NT2/D1 (cell line): ENCODE measurements at regions not wholly inside any gene's neighbourhood (a gene's known extent, or its start where the extent isn't known, plus 50 kb on each side); places are given as distances from the start of the nearest gene placed in this dataset.
A peak's percentile ranks its signal among the peaks of the same experiment; 100 is the strongest.

Experiments
- DNase-seq: peaks from one replicate; pipeline ENCODE4 v3.0.0-alpha.2; 2011; ENCODE audit warnings: low read depth, low spot score
- H3K27me3 ChIP-seq: 2 replicates; pipeline ENCODE4 v1.6.0; 2011; ENCODE audit warnings: mild to moderate bottlenecking; ENCODE audit not compliant: insufficient read length, insufficient read depth
- H3K36me3 ChIP-seq: 2 replicates; pipeline ENCODE4 v1.6.1; 2011; ENCODE audit warnings: mild to moderate bottlenecking, low read length, mixed read lengths; ENCODE audit not compliant: insufficient read depth, insufficient read length
- H3K4me1 ChIP-seq: 2 replicates; pipeline ENCODE4 v1.5.1; 2011; ENCODE audit not compliant: insufficient read depth, insufficient read length
- H3K4me3 ChIP-seq: 2 replicates; pipeline ENCODE4 v1.5.1; 2011; ENCODE audit warnings: low read depth; ENCODE audit not compliant: insufficient read length
- H3K9ac ChIP-seq: 2 replicates; pipeline ENCODE4 v1.6.0; 2011; ENCODE audit warnings: low read depth; ENCODE audit not compliant: insufficient read length
- H3K9me3 ChIP-seq: 2 replicates; pipeline ENCODE4 v1.5.1; 2011; ENCODE audit warnings: mild to moderate bottlenecking, low read length; ENCODE audit not compliant: insufficient read depth
- SUZ12 ChIP-seq: IDR thresholded peaks from 2 replicates; pipeline ENCODE4 v1.6.1; 2011; ENCODE audit not compliant: insufficient read length, insufficient read depth; ENCODE audit errors: extremely low read depth
- YY1 ChIP-seq: IDR thresholded peaks from 2 replicates; pipeline ENCODE4 v1.6.1; 2011; ENCODE audit not compliant: insufficient read length, insufficient read depth
- ZNF274 ChIP-seq: IDR thresholded peaks from 2 replicates; pipeline ENCODE4 v1.6.1; 2011; ENCODE audit warnings: mild to moderate bottlenecking, low read depth, low read length

DNA sequence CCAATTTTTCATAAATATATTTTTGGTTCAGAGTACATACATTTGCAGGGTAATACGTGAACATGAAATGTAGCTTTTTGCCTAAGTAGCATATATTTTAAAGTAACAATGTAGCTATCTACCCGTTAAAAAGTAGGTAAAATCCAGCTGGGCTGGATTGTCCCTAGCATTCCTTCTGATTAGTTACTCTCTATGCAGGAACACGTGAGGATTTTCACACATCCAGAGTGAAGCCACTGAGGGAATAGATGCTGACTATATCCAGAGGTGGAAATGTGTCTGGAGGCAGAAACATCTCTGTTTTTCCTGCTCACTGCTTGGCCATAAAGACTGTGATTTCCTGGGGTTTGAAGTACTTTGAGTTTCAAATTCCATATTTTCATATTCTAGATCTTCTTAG lies 338.9 kb upstream of the KIAA1217 start:
- Histone ChIP-seq H3K4me1 (peaks cover 4% of the 10 kb centered on the region), H3K4me3 (no peak overlapping the region), H3K27me3 (no peaks in the 10 kb centered on the region), H3K36me3 (no peaks in the 10 kb centered on the region), H3K9me3 (no peaks in the 10 kb centered on the region), H3K9ac (no peak overlapping the region)
- no peak for DNase-seq
- TF ChIP-seq ZNF274 = no peak
- no peak for TF ChIP-seq YY1
- TF ChIP-seq SUZ12 = no peak

DNA sequence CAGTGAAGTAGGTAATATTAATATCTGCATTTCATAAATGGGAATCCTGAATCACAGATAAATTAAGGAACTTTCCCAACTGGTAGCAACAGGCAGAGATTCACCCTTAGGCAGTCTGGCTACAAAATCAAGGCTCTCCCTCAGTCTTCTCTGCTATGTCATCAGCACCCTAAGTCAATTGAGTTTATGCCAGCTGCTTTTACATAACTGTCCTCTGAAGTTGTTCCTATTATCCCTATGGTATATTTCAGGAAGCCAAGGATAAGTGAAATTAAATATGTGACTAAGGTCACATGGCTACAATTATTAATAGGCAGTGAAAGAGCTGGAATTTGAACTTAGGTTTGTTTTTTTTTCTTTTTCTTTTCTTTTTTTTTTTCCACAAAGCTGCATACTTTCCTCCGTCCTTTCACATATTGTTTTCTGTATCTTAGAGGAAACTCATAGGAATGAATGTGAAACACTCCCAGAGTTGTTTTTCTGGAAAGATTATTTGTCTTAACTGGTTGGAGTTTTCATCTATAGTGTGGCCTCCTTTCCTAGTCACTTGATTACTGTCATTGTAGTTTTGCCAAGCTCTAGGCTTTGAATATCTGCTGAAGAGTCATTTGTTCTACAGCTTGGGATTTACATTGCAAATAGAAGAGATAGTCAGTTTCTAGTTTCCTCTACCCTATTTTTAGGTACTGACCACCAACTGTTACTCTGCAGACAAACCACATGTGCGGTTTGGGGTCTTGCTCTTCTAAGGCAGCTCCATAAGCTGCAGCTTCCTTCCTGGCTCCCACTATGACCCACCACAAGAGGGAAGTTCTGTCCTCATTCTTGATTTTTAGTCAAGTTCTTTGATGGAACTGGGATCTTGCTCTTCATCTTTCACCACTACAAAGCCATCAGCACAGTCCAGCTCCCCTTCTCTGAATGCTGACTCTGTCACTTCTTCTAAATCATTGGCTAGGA lies 338.0 kb upstream of the KIAA1217 start:
- H3K36me3 ChIP-seq = no peaks in the 10 kb centered on the region
- peak; percentile 8 for DNase-seq
- H3K4me1 ChIP-seq = peaks cover 4% of the 10 kb centered on the region
- no peaks in the 10 kb centered on the region for H3K27me3 ChIP-seq
- TF ChIP-seq YY1 = no peak
- TF ChIP-seq SUZ12 = no peak
- TF ChIP-seq ZNF274 = no peak
- no peak overlapping the region for H3K9ac ChIP-seq
- H3K4me3 ChIP-seq = no peak overlapping the region
- no peaks in the 10 kb centered on the region for H3K9me3 ChIP-seq

DNA sequence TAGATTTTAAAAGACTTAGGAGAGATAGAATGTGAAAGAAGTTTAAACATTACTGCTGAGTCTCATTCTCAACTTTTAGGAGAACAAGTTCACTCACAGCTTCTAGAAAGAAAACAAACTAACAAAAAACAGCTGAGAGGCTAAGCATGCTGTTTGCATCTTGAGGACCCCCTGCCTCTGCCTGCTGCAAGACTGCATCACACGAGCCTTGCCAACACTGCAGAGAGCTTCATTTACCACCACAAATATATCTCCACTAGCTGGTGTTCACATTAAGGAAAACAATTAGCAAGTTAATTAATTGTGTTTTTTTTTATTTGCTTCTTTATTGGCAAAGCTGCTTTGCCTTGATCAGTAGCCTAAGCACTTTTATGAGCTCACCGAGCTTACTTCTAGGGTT lies 336.6 kb upstream of the KIAA1217 start:
- Histone ChIP-seq H3K36me3 (no peaks in the 10 kb centered on the region), H3K4me3 (no peak overlapping the region), H3K4me1 (peaks cover 4% of the 10 kb centered on the region), H3K9me3 (no peaks in the 10 kb centered on the region), H3K27me3 (no peaks in the 10 kb centered on the region), H3K9ac (no peak overlapping the region)
- no peak for TF ChIP-seq YY1
- TF ChIP-seq ZNF274 = no peak
- TF ChIP-seq SUZ12 = no peak
- DNase-seq = no peak

- H3K9me3 ChIP-seq = no peaks in the 10 kb centered on the region
- DNase-seq = no peak
- no peak for TF ChIP-seq ZNF274
- TF ChIP-seq SUZ12 = no peak
- no peak for TF ChIP-seq YY1
- H3K27me3 ChIP-seq = no peaks in the 10 kb centered on the region
- no peak overlapping the region for H3K4me3 ChIP-seq
- no peaks in the 10 kb centered on the region for H3K4me1 ChIP-seq
- H3K36me3 ChIP-seq = no peaks in the 10 kb centered on the region
- no peak overlapping the region for H3K9ac ChIP-seq
Observed at GRCh38 chr10:23877791-23878320, 331.1 kb upstream of the KIAA1217 start.

DNA sequence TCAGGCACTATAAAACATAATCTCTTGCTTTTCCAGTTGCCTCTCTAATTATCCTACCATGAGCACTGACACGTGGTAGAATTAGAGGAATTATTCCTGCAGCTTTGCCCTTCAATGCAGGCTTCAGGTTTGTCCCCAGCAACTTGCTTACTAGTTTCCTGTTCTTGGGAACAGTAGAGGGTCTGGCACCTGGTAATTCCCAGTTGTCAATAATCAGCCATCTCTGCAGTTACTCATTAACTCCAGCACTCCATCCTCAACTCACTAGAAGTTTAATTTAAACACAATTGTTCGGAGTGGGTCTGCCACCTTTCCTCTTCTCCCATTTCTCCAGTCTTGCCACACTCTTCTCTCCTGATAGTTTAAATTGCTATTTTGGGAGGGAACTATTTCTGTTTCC lies 324.3 kb upstream of the KIAA1217 start:
- DNase-seq = no peak
- TF ChIP-seq YY1 = no peak
- TF ChIP-seq SUZ12 = no peak
- no peak for TF ChIP-seq ZNF274
- no peaks in the 10 kb centered on the region for H3K9me3 ChIP-seq
- H3K9ac ChIP-seq = no peak overlapping the region
- no peaks in the 10 kb centered on the region for H3K36me3 ChIP-seq
- no peaks in the 10 kb centered on the region for H3K27me3 ChIP-seq
- no peak overlapping the region for H3K4me3 ChIP-seq
- H3K4me1 ChIP-seq = no peaks in the 10 kb centered on the region

DNA sequence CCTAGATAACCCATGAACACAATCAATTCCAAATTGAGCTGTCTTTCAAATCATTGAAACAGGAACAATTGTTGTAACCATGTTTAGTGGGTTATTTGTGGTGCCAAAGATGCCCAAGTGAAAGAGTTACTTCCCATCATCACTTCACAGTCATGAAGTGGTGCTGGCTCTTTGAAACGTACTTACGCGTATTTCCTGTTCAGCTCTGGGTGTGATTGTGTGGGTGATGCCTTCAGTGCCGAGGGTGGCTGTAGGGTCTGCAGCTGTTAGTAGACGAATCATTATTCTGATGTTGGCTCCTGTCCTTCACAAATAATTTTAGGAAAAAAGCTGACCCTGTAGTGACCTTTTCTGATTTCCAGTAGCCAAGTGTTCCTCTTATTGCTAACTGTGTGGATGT lies 323.1 kb upstream of the KIAA1217 start:
- H3K9me3 ChIP-seq = no peaks in the 10 kb centered on the region
- H3K36me3 ChIP-seq = no peaks in the 10 kb centered on the region
- TF ChIP-seq SUZ12 (no peak), ZNF274 (no peak)
- no peak overlapping the region for H3K4me3 ChIP-seq
- DNase-seq = no peak
- no peak overlapping the region for H3K9ac ChIP-seq
- no peaks in the 10 kb centered on the region for H3K4me1 ChIP-seq
- no peaks in the 10 kb centered on the region for H3K27me3 ChIP-seq

- H3K4me1 ChIP-seq = no peaks in the 10 kb centered on the region
- no peak overlapping the region for H3K9ac ChIP-seq
- no peaks in the 10 kb centered on the region for H3K36me3 ChIP-seq
- H3K9me3 ChIP-seq = no peaks in the 10 kb centered on the region
- no peak for DNase-seq
- TF ChIP-seq ZNF274 (no peak), SUZ12 (no peak), YY1 (no peak)
- H3K4me3 ChIP-seq = no peak overlapping the region
- no peaks in the 10 kb centered on the region for H3K27me3 ChIP-seq
Observed at GRCh38 chr10:23886355-23886754, 322.6 kb upstream of the KIAA1217 start.
